HG03520 (cell line): ENCODE measurements at regions not wholly inside any gene's neighbourhood (a gene's known extent, or its start where the extent isn't known, plus 50 kb on each side); places are given as distances from the start of the nearest gene placed in this dataset.
"Not testable (repeated sequence)": the region's sequence is repeated elsewhere in the genome, so short reads cannot be mapped to it uniquely, and the experiment has no call there.

ENCODE experiments used
- ATAC-seq: cut with Tn5 transposase; IDR thresholded peaks from one replicate; pipeline ENCODE4 v1.9.1; 2021; ENCODE audit warnings: mild to moderate bottlenecking, moderate library complexity; ENCODE audit not compliant: unreplicated experiment

DNA sequence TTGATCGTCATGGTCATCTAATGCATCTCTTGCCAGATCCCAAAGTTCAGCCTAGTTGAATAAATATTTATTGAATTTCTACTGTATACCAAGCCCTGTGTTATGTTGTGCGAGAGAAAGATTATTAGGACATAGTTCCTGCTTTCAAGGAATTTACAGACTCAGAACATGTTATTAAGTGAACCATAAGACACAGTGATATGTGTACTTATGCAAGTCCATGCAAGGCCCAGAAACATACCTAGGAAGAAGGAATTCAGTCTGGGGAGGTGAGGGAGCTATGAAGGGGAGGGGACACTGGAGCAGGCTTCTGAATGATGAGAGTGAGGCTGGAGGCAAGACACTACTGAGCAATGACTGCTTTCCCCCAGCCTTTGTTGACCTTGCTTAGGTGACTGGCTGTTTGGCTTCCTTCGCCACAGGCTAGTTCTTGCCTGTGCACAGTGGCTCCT lies 81.4 kb downstream of the ACAA2 start:
- no peak for ATAC-seq

DNA sequence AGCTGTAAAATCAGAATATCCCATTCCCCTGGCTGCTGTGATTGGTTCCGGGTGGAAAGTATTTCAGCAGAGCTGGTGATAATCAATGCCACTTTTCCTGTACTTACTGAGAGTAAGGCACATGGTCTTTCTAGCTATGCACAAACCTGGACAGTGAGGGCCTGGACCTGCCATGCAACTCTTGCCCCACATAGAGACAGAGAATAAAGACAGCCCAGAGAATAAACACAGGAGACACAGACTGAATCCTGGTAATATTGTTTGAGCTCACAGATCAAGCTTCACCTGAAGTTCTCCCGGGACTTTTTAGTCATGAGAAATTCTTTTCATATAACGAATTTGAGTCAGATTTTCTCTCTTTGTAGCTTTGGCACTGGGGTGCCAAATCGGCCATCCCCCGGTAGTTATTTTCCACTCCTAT lies 81.9 kb downstream of the ACAA2 start:
- ATAC-seq: no peak

DNA sequence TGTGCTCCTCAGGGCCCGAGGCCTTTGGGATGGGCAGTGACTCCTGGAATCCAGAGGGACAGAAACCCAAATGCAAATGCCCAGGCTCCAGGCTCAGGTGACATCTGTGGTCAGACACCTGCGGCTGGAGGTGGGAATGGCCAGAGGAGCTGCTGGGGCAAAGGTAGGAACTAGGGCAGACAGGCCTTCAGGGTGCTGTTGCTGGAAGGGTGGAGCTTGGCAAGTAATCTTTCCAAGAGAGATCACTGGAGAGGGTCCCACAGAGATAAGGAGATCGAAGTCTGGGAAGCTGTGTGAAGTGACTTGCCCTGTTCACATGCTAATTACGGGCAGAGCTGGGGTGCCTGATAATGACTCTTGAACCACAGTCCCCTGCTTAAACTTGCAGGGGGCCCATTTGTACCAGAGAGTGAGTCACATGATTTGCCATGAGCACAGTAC lies 82.4 kb downstream of the ACAA2 start:
- no peak for ATAC-seq

DNA sequence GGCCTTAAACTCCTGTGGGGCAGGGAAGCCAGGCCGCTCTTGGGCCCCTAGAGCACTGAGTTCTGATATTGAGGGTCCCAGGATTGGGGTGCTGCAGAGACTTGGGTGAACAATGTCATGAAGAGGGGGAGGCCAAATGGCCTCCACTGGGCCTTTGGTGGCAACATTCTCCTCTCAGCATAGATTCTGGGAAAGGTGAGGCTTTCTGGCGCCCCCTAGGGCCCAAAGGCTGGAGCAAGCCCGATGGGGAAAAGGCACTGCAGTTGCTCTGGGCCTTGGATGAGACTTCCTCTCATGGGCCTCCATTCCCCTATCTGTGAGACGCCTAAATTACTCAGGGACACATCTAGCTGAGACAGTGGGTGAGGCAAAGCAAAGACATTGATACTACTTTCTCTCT lies 84.8 kb downstream of the ACAA2 start:
- ATAC-seq: no peak

DNA sequence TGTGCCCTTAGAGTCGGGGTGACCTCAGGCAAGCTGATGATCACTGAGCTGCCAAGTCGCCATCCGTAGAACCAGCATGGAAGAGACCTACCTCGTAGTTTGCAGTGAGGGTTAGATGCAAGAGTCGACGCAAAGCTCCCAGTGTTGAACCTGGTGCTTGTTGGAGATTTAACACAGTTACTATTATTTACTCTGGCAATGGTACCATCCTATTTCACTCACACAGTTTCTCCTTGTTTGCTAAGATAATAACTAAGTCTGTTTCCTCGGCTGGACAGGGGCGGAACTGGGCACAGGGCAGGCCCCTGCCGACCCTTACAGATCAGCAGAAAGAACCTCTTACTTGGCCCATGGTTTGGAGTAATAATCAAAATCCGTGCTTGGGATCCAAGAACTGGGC lies 85.5 kb downstream of the ACAA2 start:
- ATAC-seq: no peak

DNA sequence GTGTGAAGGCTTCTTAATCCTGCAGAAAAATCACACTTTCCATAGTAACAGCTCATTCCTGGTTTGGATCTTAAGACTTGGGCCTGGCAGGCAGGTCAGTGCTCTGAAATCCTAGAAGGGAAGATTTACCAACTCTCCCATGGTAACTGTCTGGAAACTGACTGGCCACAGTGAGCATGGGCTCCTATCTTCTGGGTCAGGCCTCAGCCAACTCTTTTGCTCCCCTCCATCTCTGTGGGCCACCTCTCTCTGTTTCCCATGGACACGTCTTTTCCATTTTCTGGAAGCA lies 86.7 kb downstream of the ACAA2 start:
- no peak for ATAC-seq

DNA sequence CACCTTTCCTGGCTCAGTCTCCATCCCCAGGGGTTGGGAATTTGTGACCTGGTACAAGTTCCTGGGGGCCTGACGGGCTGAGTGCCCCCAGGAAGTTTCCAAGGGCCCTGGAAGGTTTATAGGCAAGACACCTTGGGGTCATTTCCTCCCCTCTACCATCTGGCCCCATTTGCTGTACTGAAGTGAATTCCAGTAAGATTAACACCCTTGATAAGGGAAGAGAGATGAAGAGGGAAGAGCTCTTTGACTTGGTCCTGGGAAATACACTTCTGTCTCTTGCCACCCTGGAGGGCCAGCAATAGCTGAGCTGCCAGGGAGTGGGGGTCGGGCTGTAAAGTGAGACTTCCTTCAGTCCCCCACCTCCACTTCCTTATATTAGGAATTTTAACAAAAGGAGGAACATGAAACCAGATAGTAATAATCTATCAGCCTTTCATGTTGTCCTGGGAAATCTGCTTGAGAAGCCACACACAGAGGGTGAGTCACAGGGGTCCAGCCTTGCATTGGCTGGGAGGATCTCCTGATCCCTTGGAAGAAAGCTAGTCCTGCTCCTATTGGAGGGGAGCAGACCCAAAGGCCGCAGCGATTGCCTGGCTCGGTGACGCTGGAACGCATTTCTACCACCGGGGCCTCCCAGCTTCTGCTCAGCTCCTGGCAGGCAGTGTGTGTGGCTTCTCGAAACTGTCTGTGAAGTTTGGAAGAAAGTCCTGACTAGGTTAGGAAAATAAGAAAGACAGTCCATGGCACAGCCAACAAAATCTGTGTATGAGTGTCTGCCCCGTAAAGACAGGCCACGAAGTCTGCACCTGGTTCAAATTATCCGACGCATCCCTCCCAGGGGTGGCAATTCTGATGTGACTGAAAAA lies 87.3 kb downstream of the ACAA2 start:
- ATAC-seq: no peak

DNA sequence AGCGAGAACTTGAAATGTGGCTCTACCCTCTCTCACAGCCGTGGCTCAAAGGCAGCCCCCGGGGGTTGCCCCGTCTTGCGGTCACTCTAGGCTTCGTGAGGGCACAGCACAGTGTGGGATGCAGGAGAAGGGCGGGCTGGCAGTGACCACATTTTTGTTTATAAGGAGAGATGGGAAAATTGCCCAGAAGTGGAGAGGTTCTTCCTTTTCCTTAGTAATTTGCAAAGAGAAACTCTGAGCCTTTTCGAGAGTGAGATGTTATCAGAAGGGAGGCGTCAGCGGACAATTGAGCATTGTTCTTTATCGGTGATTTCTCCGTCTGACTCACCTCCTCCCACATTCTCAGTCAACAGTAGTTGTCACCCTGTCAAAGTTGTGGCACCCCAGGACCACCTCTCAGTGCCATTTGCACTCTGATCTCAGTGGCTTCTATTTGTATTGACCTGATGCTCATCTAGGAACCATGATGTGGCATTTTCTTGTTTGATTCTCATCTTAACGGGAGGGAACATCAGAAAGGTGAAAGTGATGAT lies 89.6 kb downstream of the ACAA2 start:
- ATAC-seq: peak; percentile 43

DNA sequence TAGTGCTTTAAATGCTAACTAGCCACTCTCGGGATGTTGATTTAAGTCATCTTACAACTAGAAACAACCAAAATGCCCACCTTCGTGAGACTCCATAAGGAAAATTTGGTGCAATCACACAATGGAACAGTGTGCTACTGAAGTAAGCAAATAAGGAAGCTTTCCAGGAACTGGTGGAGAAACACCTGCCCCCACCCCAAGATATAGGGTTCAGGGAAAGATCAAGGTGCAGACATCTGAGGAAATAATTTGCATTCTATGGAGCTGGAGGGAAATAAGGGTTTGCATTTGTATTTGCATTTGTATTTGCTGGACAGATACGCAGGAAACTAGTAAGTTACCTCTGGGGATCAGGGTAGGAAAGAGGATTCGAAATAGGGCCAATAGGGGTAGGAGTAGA lies 90.9 kb downstream of the ACAA2 start:
- ATAC-seq: no peak

DNA sequence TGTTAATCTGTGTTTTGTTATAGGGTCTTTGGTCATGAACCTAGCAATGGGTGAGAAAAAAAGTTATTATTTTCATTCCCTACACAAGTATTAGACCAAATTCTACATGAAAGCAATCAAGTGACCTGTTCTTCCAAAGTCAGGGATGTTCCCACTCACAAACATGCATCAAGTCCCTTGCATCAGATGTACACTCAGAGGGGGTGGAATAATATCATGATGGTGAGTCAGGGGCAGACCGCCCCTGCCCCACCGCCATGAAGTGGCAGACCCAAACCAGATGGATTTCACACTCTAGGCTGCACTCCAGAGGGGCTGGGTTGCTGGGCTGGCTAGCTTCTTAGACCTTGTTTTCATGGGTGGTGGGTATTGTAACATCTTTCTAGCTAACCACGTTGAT lies 91.4 kb downstream of the ACAA2 start:
- ATAC-seq: no peak

DNA sequence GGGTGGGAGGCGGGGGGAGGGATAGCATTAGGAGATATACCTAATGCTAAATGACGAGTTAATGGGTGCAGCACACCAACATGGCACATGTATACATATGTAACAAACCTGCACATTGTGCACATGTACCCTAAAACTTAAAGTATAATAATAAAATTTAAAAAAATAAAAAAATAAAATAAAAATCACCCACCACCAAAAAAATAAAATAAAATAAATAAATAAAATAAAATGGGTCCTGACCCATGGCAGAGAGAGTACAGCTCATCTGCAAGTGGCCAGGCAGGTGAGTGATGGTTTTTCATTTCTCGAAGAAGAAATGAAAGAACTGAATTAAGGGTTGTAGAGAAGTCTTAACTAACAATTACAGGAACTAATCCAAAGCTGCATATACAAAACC lies 92.4 kb downstream of the ACAA2 start:
- not testable (repeated sequence) for ATAC-seq

DNA sequence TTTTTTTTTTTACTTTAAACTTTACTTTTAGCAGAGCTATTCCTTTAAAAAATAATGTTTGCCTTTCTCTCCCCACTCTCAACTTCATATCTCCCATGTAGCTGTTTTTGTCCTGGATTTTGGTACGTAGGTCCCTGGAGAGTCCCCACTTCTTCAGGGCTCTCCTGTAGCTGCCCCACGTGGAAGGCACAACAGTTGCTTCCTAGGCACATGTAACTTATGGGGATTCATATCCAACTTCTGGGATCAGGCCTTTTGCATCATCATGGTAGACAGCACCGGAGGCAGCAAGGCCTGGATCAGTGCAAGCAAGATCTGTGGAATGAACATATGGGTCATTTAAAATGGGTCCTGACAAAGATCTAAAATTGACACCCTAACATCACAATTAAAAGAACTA lies 95.7 kb downstream of the ACAA2 start:
- ATAC-seq: no peak

DNA sequence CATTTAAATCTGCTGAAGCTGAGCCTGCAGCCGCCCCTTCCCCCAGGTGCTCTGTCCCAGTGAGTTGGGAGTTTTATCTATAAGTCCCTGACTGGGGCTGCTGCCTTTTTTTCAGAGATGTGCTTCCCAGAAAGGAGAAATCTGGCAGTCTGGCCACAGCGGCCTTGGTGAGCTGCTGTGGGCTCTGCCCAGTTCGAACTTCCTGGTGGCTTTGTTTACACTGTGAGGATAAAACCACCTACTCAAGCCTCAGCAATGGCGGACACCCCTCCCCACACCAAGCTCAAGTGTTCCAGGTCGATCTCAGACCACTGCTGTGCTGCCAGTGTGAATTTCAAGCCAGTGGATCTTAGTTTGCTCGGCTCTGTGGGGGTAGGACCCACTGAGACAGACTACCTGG lies 97.3 kb downstream of the ACAA2 start:
- no peak for ATAC-seq

DNA sequence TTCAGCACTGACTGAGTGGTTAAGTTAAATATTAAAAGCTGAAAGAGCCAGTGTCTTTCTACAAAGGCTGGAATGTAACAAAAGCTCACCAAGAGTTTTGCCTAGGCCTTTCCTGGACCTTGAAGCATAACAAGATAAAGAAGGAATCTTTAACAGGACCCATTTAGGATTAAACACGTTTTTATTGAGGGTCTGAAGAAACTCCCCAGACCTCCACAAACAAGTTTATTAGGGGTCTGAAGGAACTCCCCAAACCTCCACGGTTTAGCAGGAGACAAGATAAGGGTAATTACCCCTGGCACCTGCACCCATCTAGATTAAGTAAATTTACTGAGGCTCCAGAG lies 104.0 kb downstream of the ACAA2 start:
- ATAC-seq: no peak

DNA sequence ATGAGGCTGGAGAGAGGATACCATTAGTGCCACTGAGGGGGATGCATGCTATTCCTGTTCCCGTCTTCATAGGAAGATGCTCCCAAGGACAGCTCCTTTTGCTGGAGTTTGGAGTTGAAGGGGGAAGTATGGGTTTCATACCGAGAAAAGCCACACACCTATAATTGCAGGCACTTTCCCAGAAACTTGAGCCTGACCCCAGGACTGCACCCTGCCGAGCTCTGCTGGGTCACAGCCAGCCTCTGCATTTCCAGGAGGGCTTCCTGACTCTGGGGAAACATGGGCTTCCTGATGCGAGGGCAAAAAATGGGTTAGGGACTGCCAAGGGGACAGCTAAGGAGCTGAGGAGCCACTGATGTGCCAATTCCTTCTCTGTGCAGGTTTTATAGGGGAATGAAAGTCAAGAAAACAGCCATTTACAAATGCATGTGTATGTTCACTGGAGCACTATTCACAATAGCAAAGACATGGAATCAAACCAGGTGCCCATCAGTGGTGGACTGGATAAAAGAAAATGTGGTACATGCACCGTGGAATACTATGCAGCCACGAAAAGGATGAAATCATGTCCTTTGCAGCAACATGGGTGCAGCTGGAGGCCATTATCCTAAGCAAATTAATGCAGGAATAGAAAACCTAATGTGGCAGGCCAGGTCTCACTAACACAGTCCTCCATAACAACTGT lies 104.5 kb downstream of the ACAA2 start:
- no peak for ATAC-seq

DNA sequence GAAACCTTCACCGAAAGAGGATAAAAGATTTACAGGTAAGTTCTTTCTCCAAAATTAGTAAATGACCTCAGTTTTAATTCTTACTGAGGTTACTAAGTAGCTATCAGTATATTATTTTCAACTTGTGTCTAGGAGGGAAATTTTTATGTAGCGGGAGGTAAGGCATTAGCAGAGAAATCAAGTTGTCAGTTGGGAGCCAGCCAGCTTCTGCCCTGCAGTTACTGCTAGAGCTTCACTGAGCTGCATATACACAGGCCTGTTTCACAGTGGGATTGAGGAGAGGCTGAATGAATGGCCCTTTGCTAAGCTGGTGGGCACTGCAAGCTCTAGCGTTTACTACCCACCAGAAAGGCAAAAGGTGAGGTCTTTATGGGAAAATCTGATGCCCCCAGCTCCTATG lies 105.7 kb downstream of the ACAA2 start:
- no peak for ATAC-seq

DNA sequence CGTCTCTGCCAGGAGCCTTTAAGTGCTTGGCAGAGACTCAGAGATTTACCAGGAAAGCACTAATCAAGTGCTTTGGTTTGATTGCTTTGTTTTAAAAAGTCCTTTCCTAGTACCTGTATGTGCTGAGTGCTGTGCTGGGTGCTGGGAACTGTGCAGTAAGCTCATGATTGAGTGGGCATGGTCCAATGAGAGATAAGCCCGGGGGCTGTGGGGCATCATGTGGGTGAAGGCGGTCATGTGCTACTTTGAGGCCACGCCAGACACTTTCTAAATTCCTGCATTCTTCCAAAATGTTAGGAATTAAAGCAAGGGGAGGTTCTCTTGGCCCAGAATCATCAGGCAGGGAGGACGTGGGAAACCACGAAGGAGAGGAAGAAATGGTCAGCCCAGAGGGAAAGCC lies 109.0 kb downstream of the ACAA2 start:
- no peak for ATAC-seq

DNA sequence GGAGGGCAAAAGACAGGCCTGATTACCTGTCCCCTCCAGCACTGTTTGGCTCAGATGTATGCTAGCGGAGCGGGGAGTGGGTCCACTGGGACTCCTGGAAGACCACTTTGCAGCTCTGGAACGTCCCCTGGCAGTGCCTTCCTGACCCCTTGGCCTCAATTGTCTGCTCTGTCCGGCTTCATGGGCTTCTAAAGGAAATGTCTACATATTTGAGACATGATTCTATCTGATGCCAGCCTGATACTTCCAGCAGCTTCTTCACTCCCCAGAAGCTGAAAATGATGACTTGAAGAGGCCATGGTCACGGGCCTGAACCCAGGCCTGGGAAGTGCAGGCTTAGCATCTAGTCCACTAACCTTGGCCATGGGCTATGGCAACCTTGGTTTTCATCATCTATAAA lies 112.1 kb downstream of the ACAA2 start:
- ATAC-seq: no peak

DNA sequence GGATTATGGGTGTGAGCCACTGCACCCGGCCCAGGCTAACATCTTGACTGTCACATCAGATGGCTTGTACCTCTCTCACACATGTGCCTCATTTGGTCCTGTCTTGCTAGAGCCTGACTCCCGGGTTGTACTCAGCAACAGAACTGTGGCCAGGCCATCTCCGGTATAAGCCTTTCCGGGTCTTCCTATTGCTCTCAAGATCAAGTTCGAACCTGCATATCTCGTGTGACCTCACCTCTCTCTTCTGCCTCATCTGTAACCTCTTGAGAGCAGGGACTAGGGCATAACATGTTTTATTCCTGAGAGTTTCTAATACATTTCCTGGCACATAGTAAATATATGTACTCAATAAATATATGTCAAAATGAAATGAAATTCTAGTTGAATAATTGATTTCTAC lies 114.0 kb downstream of the ACAA2 start:
- no peak for ATAC-seq

DNA sequence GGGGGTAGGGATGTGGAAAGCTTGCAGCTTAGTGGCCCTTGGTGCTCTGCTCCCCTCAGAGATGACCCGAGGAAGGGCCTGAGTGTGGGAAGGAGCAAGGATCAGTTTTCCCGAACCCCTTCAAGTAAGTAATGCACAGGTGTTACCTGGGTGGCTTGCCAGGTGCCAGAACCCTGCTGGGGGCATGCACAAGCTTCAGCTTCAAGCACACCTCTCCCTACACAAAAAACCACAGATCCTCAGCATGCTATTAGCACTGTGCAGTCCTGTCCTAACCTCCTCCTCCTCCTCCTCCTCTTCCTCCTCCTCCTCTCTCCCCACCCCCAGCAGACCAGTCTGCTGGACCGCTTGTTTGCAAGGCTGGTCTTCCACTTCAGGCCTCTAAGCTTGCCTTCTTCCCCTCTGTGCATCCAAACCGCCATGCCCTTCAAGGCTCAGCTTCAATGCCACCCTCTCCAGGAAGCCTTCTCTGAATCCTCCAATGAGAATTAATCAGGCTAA lies 114.8 kb downstream of the ACAA2 start:
- no peak for ATAC-seq

DNA sequence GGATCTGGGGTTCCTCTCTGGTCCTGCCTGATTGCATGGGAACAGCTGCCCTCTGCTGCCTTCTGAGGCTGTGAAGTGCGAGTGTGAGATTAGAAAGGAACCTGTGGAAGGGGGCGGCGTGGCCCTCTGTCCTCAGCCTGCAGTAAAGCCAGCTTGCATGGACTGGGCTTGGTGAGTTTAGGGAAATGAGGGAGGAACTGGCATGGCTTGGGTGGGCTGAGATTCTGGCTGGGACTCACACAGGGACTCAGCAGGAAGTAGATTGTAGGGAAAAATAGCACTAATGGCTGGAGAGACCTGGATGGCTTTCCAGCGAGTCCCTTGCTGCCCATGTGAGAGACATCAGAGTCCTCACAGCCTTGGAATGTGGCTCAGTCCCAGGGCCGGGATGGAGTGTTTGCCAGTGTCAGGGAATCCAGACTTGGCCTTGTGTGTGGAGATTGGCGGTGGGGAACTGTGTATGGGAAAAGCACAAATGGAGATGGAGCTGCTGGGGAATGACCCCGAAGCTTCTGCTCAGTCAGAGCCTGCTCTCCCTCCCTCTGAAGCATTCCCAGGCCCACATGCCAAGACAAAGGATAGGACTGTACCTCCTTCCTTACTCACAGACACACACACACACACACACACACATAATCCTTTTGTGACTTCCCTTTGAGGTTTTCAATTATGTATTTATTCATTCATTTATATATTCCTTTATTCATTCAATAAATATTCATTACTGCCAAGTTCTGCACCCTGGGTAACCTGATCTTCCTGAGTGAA lies 115.4 kb downstream of the ACAA2 start:
- ATAC-seq: no peak
